ENCODE measurements at regions not wholly inside any gene's neighbourhood (a gene's known extent, or its start where the extent isn't known, plus 50 kb on each side); places are given as distances from the start of the nearest gene placed in this dataset.

DNA sequence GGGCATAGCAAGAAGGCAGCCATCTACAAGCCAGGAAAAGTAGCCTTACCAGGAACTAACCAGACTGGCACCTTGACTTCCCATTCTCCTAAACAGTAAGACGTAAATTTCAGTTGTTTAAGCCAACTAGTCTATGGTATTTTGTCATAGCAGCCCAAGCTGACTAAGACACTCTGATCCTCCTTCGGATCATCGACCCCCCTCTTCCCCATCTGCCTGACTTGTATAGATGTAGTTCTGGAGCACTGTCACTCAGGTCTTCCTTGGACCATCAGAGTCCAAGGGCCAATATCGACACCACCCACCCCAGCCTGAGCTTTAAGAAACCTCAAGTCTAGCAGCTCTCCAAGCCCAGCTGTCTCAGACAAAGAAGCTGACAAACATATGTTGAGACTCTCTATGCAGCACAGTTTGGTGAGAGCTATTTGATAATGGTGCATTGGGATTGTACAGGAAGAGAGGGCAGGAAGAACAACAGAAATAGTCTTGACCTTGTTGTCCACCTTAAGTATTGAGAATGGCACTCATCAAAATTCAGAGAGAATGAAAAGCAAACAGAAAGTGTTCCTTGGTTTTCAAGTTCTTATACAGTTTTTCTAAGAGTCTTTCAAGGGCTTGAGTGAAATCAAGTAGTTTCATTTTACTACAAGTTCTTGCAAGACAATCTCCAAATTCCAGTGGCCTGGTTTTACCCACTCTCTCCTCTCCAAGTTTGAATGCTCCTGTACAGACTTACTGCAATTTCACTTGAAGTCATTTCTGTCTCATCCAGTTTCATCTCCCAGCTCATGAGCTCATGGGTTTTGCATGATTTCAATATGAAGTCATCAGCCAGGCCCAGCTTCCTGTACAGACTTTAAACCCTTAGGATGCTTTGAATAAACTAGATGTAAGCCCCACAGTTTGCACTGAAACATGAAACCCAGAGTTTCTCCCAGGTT, 122.3 kb upstream of the RAI14 start:
- no peak overlapping the region for H3K4me3 Mint-ChIP-seq
- H3K27ac ChIP-seq (ENCODE audit: low read depth in 1 of 2, low read length in 2 of 2), result no peak overlapping the region
- TF ChIP-seq, protein P1, sequence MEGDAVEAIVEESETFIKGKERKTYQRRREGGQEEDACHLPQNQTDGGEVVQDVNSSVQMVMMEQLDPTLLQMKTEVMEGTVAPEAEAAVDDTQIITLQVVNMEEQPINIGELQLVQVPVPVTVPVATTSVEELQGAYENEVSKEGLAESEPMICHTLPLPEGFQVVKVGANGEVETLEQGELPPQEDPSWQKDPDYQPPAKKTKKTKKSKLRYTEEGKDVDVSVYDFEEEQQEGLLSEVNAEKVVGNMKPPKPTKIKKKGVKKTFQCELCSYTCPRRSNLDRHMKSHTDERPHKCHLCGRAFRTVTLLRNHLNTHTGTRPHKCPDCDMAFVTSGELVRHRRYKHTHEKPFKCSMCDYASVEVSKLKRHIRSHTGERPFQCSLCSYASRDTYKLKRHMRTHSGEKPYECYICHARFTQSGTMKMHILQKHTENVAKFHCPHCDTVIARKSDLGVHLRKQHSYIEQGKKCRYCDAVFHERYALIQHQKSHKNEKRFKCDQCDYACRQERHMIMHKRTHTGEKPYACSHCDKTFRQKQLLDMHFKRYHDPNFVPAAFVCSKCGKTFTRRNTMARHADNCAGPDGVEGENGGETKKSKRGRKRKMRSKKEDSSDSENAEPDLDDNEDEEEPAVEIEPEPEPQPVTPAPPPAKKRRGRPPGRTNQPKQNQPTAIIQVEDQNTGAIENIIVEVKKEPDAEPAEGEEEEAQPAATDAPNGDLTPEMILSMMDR (IDR thresholded peaks at IDR 0.05), result no peak
- H3K27me3 ChIP-seq (ENCODE audit: control insufficient read depth in 2 of 2, insufficient read depth in 2 of 2, low read length in 2 of 2), result peaks cover 0 to 4% of the 10 kb centered on the region in 2 donors
- no peaks in the 10 kb centered on the region for H3K36me3 Mint-ChIP-seq
- no peak overlapping the region for H3K9ac ChIP-seq (ENCODE audit: insufficient read depth, low read length, poor library complexity, severe bottlenecking)
- H4K20me1 ChIP-seq (ENCODE audit: insufficient read depth, low read length), result no peaks in the 10 kb centered on the region
- H3K4me2 ChIP-seq (replicated peaks; ENCODE audit: extremely low read depth, low read length, poor library complexity, severe bottlenecking), result no peak overlapping the region
- H3K9me3 Mint-ChIP-seq, result peaks cover 0 to under 1% (median 0%) of the 10 kb centered on the region in 7 donors
- peaks cover 0 to 13% (median 2%) of the 10 kb centered on the region in 3 donors for H3K27me3 Mint-ChIP-seq (ENCODE audit: low read depth in 3 of 3)
- no peak overlapping the region for H3K27ac Mint-ChIP-seq
- no peak overlapping the region for H3K4me3 ChIP-seq (replicated peaks in 1 of 3; ENCODE audit: low read depth in 2 of 3, low read length in 3 of 3)
- no peaks in the 10 kb centered on the region for H3K4me1 ChIP-seq (ENCODE audit: control insufficient read depth in 1 of 2, insufficient read depth in 2 of 2, low read length in 2 of 2)
- no peak overlapping the region for H2AFZ ChIP-seq (ENCODE audit: insufficient read depth, low read depth, low read length, poor library complexity, severe bottlenecking)
- no peaks in the 10 kb centered on the region for H3K79me2 ChIP-seq (ENCODE audit: insufficient read depth, low read length)
- no peaks in the 10 kb centered on the region for H3K36me3 ChIP-seq (replicated peaks in 1 of 2; ENCODE audit: control insufficient read depth in 1 of 2, insufficient read depth in 2 of 2, low read length in 2 of 2)
- H3K4me1 Mint-ChIP-seq, result no peaks in the 10 kb centered on the region
- no peak for DNase-seq
- no peaks in the 10 kb centered on the region for H3K9me3 ChIP-seq (replicated peaks in 1 of 2; ENCODE audit: control insufficient read depth in 1 of 2, insufficient read depth in 1 of 2, low read length in 2 of 2)
- intact Hi-C loops (cut with micrococcal nuclease), result no loop called here
- no CpG with 5 or more reads among the region's 4 CpGs for WGBS (ENCODE audit: insufficient coverage)

GRCh38 chr5:34534523-34535103, 121.5 kb upstream of the RAI14 start:
- H3K4me2 ChIP-seq (replicated peaks; ENCODE audit: extremely low read depth, low read length, poor library complexity, severe bottlenecking), result no peak overlapping the region

More at GRCh38 chr5:34534523-34535103, 121.5 kb upstream of the RAI14 start:
- Histone ChIP-seq H3K27me3 (ENCODE audit: control insufficient read depth in 2 of 2, insufficient read depth in 2 of 2, low read length in 2 of 2) (peaks cover 0 to 4% of the 10 kb centered on the region in 2 donors), H3K36me3 (replicated peaks in 1 of 2; ENCODE audit: control insufficient read depth in 1 of 2, insufficient read depth in 2 of 2, low read length in 2 of 2) (no peaks in the 10 kb centered on the region), H3K9ac (ENCODE audit: insufficient read depth, low read length, poor library complexity, severe bottlenecking) (no peak overlapping the region), H4K20me1 (ENCODE audit: insufficient read depth, low read length) (no peaks in the 10 kb centered on the region), H3K9me3 (replicated peaks in 1 of 2; ENCODE audit: control insufficient read depth in 1 of 2, insufficient read depth in 1 of 2, low read length in 2 of 2) (no peaks in the 10 kb centered on the region), H2AFZ (ENCODE audit: insufficient read depth, low read depth, low read length, poor library complexity, severe bottlenecking) (no peak overlapping the region), H3K27ac (ENCODE audit: low read depth in 1 of 2, low read length in 2 of 2) (no peak overlapping the region), H3K4me3 (replicated peaks in 1 of 3; ENCODE audit: low read depth in 2 of 3, low read length in 3 of 3) (no peak overlapping the region), H3K4me1 (ENCODE audit: control insufficient read depth in 1 of 2, insufficient read depth in 2 of 2, low read length in 2 of 2) (no peaks in the 10 kb centered on the region), H3K79me2 (ENCODE audit: insufficient read depth, low read length) (no peaks in the 10 kb centered on the region)
- H3K4me3 Mint-ChIP-seq, result no peak overlapping the region
- intact Hi-C loops (cut with micrococcal nuclease), result loop anchor here in 1 of 2 donors (5.0 kb wide), 1 partner anchor 47 kb away; no protein-coding TSS in a partner anchor
- H3K27ac Mint-ChIP-seq, result no peak overlapping the region
- peaks cover 0 to 2% (median 0%) of the 10 kb centered on the region in 7 donors for H3K9me3 Mint-ChIP-seq
- DNase-seq, result no peak
- H3K4me1 Mint-ChIP-seq, result no peaks in the 10 kb centered on the region
- TF ChIP-seq, protein P1 (IDR thresholded peaks at IDR 0.05), result no peak
- WGBS (ENCODE audit: insufficient coverage), result no CpG with 5 or more reads among the region's 4 CpGs
- peaks cover 0 to 16% (median 2%) of the 10 kb centered on the region in 3 donors for H3K27me3 Mint-ChIP-seq (ENCODE audit: low read depth in 3 of 3)
- H3K36me3 Mint-ChIP-seq, result no peaks in the 10 kb centered on the region

All from CD14-positive monocyte (primary cell).